IgD-negative memory B cell (primary cell): ENCODE measurements at regions not wholly inside any gene's neighbourhood (a gene's known extent, or its start where the extent isn't known, plus 50 kb on each side); places are given as distances from the start of the nearest gene placed in this dataset.

Experiments used
- H3K27ac Mint-ChIP-seq, 3 donors: one replicate each; pipeline ENCODE4 v1.8.0; 2020 to 2022; ENCODE audit warnings: mild to moderate bottlenecking in 3 of 3, mixed read lengths in 3 of 3, moderate library complexity in 1 of 3
- H3K27me3 Mint-ChIP-seq: one replicate; pipeline ENCODE4 v1.8.0; 2021; ENCODE audit warnings: mixed read lengths
- H3K36me3 Mint-ChIP-seq: one replicate; pipeline ENCODE4 v1.8.0; 2020; ENCODE audit warnings: mild to moderate bottlenecking, mixed read lengths
- H3K4me1 Mint-ChIP-seq, 3 donors: one replicate each; pipeline ENCODE4 v1.8.0; 2020 to 2022; ENCODE audit warnings: mixed read lengths in 3 of 3, mild to moderate bottlenecking in 1 of 3
- H3K4me3 Mint-ChIP-seq, 4 donors: one replicate each; pipeline ENCODE4 v1.8.0; 2020 to 2022; ENCODE audit warnings: mild to moderate bottlenecking in 4 of 4, mixed read lengths in 4 of 4, moderate library complexity in 3 of 4
- H3K9me3 Mint-ChIP-seq, 3 donors: one replicate each; pipeline ENCODE4 v1.8.0; 2020 to 2021; ENCODE audit warnings: mixed read lengths in 3 of 3, mild to moderate bottlenecking in 1 of 3

- Mint-ChIP-seq H3K27me3 (no peaks in the 10 kb centered on the region), H3K4me1 (no peaks in the 10 kb centered on the region), H3K36me3 (peaks cover 1% of the 10 kb centered on the region), H3K9me3 (peaks cover 0 to 2% (median 0%) of the 10 kb centered on the region in 3 donors), H3K4me3 (no peak overlapping the region), H3K27ac (no peak overlapping the region)
These were observed 185.6 kb upstream of the FSTL5 start for GRCh38 chr4:162349395-162349794.

DNA sequence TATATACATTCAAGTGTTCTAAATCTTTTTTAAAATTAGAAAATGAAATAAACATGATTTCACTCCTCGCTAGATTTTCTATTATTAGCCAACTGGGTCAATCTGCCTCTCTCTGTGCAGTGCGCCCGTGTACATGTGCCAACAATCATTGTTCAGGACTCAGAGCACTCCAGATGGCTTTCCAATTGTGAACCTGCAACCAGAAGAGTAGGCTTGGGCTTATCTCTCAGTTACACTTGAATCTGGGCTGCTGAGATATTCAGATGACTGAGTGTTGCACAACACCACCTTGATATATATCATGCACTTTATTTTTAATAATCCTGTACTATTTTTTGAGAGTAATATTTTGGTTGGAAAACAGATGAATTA lies 184.0 kb upstream of the FSTL5 start:
- Mint-ChIP-seq H3K27ac (no peak overlapping the region), H3K9me3 (peaks cover 0 to 9% (median 2%) of the 10 kb centered on the region in 3 donors), H3K4me3 (no peak overlapping the region), H3K4me1 (no peaks in the 10 kb centered on the region), H3K36me3 (peaks cover 1% of the 10 kb centered on the region), H3K27me3 (no peaks in the 10 kb centered on the region)

GRCh38 chr4:162347156-162347841 lies 183.5 kb upstream of the FSTL5 start:
- H3K9me3 Mint-ChIP-seq: peaks cover 0 to 10% (median 2%) of the 10 kb centered on the region in 3 donors

DNA sequence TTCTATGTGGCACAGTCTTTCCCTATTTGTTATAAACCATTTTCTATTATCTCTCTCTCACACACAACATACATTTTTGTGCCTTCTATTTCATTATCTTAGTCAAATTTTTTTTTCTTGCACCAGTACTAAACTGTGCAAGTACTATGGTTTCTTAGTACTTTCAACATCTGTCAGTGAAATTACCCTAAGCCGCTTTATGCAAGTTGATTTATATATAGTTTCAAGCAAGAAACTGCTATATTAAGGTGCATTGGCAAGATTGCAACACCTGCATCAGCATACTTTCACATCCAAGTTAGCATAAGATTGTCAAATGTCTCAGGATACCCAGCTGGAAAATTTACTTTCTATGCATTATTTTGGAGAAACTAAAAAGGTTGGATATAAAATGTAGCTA lies 180.2 kb upstream of the FSTL5 start:
- Mint-ChIP-seq H3K27me3 (no peaks in the 10 kb centered on the region), H3K36me3 (peaks cover 1% of the 10 kb centered on the region), H3K27ac (no peak overlapping the region), H3K4me3 (no peak overlapping the region), H3K9me3 (peaks cover 0 to 10% (median 0%) of the 10 kb centered on the region in 3 donors), H3K4me1 (no peaks in the 10 kb centered on the region)

More at GRCh38 chr4:162347156-162347841, 183.5 kb upstream of the FSTL5 start:
- H3K4me3 Mint-ChIP-seq: no peak overlapping the region
- no peak overlapping the region for H3K27ac Mint-ChIP-seq
- H3K36me3 Mint-ChIP-seq: peaks cover 1% of the 10 kb centered on the region
- no peaks in the 10 kb centered on the region for H3K27me3 Mint-ChIP-seq
- no peaks in the 10 kb centered on the region for H3K4me1 Mint-ChIP-seq

- H3K4me1 Mint-ChIP-seq: no peaks in the 10 kb centered on the region
- no peak overlapping the region for H3K4me3 Mint-ChIP-seq
- H3K9me3 Mint-ChIP-seq: peaks cover 0 to 10% (median 0%) of the 10 kb centered on the region in 3 donors
- H3K36me3 Mint-ChIP-seq: no peaks in the 10 kb centered on the region
- H3K27ac Mint-ChIP-seq: no peak overlapping the region
- no peaks in the 10 kb centered on the region for H3K27me3 Mint-ChIP-seq
These were observed 177.7 kb upstream of the FSTL5 start for GRCh38 chr4:162341533-162341932.

GRCh38 chr4:162323919-162324318 lies 160.1 kb upstream of the FSTL5 start:
- peaks cover 0 to 1% (median 0%) of the 10 kb centered on the region in 3 donors for H3K9me3 Mint-ChIP-seq
- H3K4me3 Mint-ChIP-seq: no peak overlapping the region
- H3K36me3 Mint-ChIP-seq: no peaks in the 10 kb centered on the region
- H3K27me3 Mint-ChIP-seq: no peaks in the 10 kb centered on the region
- H3K4me1 Mint-ChIP-seq: no peaks in the 10 kb centered on the region
- H3K27ac Mint-ChIP-seq: no peak overlapping the region

DNA sequence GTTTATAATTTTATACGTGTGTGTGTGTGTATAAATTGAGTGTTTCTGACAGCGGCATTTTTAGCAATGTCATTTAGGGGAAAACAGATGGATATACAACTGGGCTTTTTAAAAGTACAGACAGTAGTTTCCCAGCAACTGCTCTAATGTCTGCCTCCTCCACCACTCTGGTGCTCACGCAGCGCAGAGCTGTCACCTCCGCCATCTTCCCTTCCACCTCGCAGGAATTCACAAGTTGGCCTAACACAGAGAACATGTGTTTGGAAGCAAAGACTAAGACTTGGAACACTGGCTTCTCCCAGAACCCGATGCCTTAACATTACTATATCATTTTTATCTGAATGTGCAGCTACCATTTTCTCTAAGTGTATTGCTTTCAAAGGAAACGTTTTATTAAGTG lies 158.3 kb upstream of the FSTL5 start:
- Mint-ChIP-seq H3K36me3 (no peaks in the 10 kb centered on the region), H3K4me3 (no peak overlapping the region), H3K4me1 (no peaks in the 10 kb centered on the region), H3K27me3 (no peaks in the 10 kb centered on the region), H3K27ac (no peak overlapping the region), H3K9me3 (peaks cover 0 to 2% (median under 1%) of the 10 kb centered on the region in 3 donors)

GRCh38 chr4:162285753-162286152 lies 122.0 kb upstream of the FSTL5 start:
- H3K36me3 Mint-ChIP-seq: no peaks in the 10 kb centered on the region
- no peak overlapping the region for H3K27ac Mint-ChIP-seq
- peaks cover 0 to 7% (median 0%) of the 10 kb centered on the region in 3 donors for H3K9me3 Mint-ChIP-seq
- H3K27me3 Mint-ChIP-seq: no peaks in the 10 kb centered on the region
- H3K4me3 Mint-ChIP-seq: no peak overlapping the region
- no peaks in the 10 kb centered on the region for H3K4me1 Mint-ChIP-seq

DNA sequence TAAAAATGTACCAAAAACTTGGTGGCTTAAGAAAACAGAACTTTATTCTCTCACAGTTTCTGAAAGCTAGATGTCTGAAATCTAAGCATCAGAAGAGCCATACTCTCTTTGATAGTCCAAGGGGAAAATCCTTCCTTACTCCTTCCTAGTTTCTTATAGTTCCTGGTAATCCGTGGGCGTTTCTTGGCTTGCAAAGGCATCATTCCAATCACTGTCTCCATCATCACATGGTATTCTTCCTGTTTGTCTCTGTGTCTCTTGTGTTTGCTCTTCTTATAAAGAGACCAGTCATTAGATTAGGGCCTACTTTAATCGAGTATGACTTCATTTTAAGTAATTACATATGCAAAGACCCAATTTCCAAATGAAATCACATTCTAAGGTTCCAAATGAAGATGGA lies 118.9 kb upstream of the FSTL5 start:
- no peaks in the 10 kb centered on the region for H3K4me1 Mint-ChIP-seq
- H3K4me3 Mint-ChIP-seq: no peak overlapping the region
- H3K9me3 Mint-ChIP-seq: peaks cover 0 to 2% (median 0%) of the 10 kb centered on the region in 3 donors
- no peak overlapping the region for H3K27ac Mint-ChIP-seq
- H3K36me3 Mint-ChIP-seq: no peaks in the 10 kb centered on the region
- no peaks in the 10 kb centered on the region for H3K27me3 Mint-ChIP-seq

GRCh38 chr4:162274354-162274753 lies 110.6 kb upstream of the FSTL5 start:
- H3K9me3 Mint-ChIP-seq: peaks cover 0 to 5% (median 4%) of the 10 kb centered on the region in 3 donors
- no peaks in the 10 kb centered on the region for H3K4me1 Mint-ChIP-seq
- no peaks in the 10 kb centered on the region for H3K36me3 Mint-ChIP-seq
- no peaks in the 10 kb centered on the region for H3K27me3 Mint-ChIP-seq
- no peak overlapping the region for H3K4me3 Mint-ChIP-seq
- no peak overlapping the region for H3K27ac Mint-ChIP-seq

- H3K9me3 Mint-ChIP-seq: peaks cover 0 to 5% (median 4%) of the 10 kb centered on the region in 3 donors
- H3K27ac Mint-ChIP-seq: no peak overlapping the region
- H3K36me3 Mint-ChIP-seq: no peaks in the 10 kb centered on the region
- no peak overlapping the region for H3K4me3 Mint-ChIP-seq
- H3K4me1 Mint-ChIP-seq: no peaks in the 10 kb centered on the region
- no peaks in the 10 kb centered on the region for H3K27me3 Mint-ChIP-seq
These were observed 108.4 kb upstream of the FSTL5 start for GRCh38 chr4:162272215-162272614.

DNA sequence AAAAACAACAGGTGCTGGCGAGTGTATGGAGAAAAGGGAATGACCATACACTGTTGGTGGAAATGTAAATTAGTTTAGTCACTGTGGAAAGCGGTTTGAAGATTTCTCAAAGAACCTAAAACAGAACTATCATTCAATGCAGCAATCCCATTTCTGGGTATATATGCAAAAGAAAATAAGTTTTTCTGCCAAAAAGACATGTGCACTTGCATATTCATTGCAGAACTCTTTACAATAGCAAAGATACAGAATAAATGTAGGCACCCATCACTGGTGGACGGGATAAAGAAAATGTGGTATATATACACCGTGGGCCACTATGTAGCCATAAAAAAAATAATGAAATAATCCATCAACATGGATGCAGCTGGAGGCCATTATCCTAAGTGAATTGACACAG lies 105.1 kb upstream of the FSTL5 start:
- no peaks in the 10 kb centered on the region for H3K27me3 Mint-ChIP-seq
- H3K9me3 Mint-ChIP-seq: peaks cover 4 to 13% (median 8%) of the 10 kb centered on the region in 3 donors
- H3K4me1 Mint-ChIP-seq: no peaks in the 10 kb centered on the region
- H3K4me3 Mint-ChIP-seq: no peak overlapping the region
- H3K36me3 Mint-ChIP-seq: no peaks in the 10 kb centered on the region
- H3K27ac Mint-ChIP-seq: no peak overlapping the region

DNA sequence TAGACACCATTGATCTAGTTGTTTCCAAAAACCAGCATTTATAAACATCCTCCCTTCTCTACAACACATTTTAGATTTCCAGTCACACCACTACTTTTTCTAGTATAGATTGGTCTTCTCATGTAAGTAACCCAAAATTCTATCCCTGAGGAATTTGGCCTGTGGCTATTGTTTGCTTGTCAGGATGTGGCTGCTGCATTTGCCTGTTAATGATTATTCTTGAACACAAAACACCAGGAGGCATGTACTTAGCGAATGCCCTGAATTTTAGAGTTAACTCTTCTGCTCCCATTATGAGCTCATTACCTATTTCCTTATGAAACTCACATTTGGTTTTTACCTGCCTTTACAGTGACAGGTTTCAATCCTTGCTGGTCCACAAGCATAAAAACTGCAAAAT lies 102.0 kb upstream of the FSTL5 start:
- peaks cover 8 to 18% (median 8%) of the 10 kb centered on the region in 3 donors for H3K9me3 Mint-ChIP-seq
- H3K27ac Mint-ChIP-seq: no peak overlapping the region
- no peaks in the 10 kb centered on the region for H3K36me3 Mint-ChIP-seq
- no peaks in the 10 kb centered on the region for H3K4me1 Mint-ChIP-seq
- no peaks in the 10 kb centered on the region for H3K27me3 Mint-ChIP-seq
- H3K4me3 Mint-ChIP-seq: no peak overlapping the region

DNA sequence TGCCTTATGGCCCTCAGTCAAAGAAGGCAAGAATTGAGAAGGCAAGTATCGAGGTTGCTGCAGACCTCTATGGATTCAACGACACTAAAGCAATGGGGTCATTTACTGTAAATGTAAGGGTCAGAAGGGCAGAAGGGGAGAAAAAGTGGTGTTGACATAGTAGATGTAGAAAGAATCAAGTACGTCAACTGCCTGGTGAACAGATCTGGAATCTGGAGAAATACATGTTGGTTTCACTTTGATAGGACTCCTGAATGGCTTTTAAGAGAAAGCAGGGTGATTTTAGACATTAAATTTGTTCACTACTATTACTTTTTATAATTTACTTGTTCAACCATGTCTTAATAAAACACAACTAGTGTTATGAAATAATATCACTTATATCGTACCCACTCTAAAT lies 81.3 kb upstream of the FSTL5 start:
- Mint-ChIP-seq H3K9me3 (peaks cover 0 to 3% (median 3%) of the 10 kb centered on the region in 3 donors), H3K27me3 (no peaks in the 10 kb centered on the region), H3K36me3 (no peaks in the 10 kb centered on the region), H3K27ac (no peak overlapping the region), H3K4me1 (no peaks in the 10 kb centered on the region), H3K4me3 (no peak overlapping the region)

GRCh38 chr4:162241857-162242256 lies 78.1 kb upstream of the FSTL5 start:
- no peaks in the 10 kb centered on the region for H3K4me1 Mint-ChIP-seq
- no peak overlapping the region for H3K27ac Mint-ChIP-seq
- H3K9me3 Mint-ChIP-seq: peaks cover 0 to 3% (median 1%) of the 10 kb centered on the region in 3 donors
- H3K4me3 Mint-ChIP-seq: no peak overlapping the region
- no peaks in the 10 kb centered on the region for H3K27me3 Mint-ChIP-seq
- H3K36me3 Mint-ChIP-seq: no peaks in the 10 kb centered on the region

DNA sequence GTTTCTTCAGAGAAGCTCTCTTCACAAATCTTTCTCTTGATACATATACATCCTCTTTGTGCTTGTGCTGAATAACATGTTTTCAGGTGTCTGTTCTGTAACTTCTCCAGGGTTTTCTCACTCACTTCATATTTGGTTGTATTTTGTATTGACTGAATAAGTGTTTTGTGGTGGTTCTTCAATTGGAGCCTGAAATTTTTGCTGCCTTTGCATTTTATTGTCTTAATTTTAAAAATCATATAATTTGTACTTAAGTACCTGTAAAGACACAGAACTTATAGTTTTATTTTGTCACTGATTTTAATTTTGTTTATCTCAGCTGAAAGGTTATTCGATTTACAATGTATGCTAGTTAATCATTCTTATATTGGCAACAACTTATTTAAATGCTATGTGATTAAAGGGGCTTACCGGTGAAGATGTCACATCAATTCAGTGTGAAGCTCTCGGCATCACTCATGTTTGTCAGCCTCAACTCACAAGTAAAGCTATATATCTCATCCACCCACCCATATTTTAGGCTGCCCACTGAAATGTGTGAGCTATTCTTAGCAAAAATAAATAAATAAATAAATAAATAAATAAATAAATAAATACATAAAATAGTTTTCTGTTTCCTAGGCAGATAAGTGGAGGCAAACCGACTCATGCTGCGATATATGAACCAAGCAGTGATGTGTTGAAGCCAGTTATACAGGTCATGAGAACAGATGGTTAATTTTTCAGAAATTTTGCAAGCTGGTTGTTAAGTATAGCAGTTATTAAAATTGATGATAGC lies 76.4 kb upstream of the FSTL5 start:
- Mint-ChIP-seq H3K4me3 (no peak overlapping the region), H3K9me3 (peaks cover 0 to 5% (median 0%) of the 10 kb centered on the region in 3 donors), H3K4me1 (no peaks in the 10 kb centered on the region), H3K27me3 (no peaks in the 10 kb centered on the region), H3K27ac (no peak overlapping the region), H3K36me3 (no peaks in the 10 kb centered on the region)
